CD4-positive, alpha-beta T cell treated with Interleukin-10 for 1 hour (primary cell): ENCODE measurements at regions not wholly inside any gene's neighbourhood (a gene's known extent, or its start where the extent isn't known, plus 50 kb on each side); places are given as distances from the start of the nearest gene placed in this dataset.
"Not testable (repeated sequence)": the region's sequence is repeated elsewhere in the genome, so short reads cannot be mapped to it uniquely, and the experiment has no call there.

Source experiments
- DNase-seq: peaks from one replicate; pipeline ENCODE4 v3.0.0-alpha.2; 2020

DNA sequence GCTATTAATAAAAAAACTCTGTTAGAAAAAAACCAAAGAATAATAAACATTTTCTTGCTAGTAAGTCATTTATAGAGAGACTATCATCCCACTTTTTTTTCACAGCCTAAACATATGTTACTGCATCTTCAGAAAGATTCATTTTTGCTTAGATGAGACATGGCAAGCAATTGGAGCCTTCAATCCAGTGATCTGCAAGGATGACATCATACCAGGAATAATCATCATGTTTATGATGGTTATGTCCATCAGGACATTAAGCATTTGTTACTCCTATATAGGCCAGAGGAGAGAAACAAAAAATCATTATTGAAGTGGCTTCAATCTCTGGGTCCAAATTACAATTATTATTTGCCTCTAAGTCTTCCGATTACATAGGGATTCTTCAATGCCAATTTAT lies 626.3 kb upstream of the CCNG1 start:
- no peak for DNase-seq

DNA sequence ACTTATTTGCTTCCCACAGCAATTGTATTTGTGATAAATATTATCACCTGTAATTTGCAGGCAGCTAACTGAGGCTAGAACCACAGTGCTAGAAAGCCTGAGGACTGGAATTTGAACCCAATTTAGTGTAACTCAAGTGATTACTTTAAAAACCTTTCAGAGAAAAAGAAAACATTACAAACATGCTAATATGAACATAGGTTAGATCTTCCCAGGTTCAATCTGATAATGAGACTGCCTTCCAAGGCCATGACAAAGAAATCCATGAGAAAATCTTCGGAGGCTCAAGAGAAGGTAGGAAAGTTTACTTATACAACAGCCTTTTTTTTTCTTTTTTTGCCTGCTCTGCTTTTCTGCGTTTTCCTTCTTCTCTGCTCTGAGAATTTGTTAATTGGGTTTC lies 620.6 kb upstream of the CCNG1 start:
- DNase-seq: no peak

DNA sequence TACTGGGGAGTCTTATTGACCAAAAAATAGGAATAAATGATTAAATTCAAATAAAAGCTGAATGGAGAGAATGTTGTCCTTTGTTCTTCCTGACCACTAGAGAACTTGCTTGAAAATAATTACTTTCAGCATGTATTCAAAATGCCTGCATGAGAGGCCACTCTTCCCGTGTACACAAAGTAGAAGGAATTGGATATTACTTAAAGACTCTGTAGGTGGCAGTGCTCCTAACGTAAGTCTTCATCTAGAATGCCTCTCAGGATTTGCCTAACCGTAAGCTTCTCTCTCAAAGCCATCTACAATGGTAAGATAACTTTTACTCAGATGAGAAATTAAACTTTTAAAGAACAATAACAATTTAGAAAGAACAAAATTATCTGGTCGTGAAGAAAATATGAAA lies 620.0 kb upstream of the CCNG1 start:
- DNase-seq: no peak

DNA sequence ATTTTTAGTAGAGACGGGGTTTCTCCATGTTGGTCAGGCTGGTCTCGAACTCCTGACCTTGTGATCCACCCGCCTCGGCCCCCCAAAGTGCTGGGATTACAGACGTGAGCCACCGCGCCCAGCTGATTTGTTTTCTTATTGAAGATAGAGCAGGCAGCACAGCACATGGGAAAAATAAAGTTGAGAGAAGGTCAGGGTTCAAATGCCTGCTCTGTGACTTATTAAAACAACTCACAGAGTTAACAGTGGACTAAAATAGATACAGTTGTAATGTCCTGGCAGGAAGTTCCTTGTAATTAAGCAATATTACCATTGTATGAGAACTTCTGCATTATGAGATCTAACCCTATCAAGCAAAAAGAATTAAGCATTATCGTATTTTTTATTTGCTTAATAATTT lies 615.7 kb upstream of the CCNG1 start:
- DNase-seq: not testable (repeated sequence)

DNA sequence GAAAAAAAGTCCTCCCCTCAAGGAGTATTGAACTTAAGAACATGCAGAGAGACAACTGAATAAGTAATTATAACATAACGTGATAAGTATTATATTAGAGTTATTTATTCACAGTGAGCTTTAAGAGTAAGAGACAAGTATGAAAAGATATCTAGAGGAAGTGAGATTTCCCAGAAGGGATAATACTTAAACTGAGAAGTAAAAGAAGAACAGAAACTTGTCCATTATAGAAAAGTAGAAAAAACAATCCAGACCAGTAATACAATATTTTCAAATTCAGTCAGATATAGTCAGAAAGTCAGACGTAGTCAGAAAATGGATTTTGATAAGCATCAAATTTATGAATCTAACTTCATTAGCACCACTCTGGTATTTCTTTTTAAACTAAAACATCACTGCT lies 613.0 kb upstream of the CCNG1 start:
- no peak for DNase-seq

DNA sequence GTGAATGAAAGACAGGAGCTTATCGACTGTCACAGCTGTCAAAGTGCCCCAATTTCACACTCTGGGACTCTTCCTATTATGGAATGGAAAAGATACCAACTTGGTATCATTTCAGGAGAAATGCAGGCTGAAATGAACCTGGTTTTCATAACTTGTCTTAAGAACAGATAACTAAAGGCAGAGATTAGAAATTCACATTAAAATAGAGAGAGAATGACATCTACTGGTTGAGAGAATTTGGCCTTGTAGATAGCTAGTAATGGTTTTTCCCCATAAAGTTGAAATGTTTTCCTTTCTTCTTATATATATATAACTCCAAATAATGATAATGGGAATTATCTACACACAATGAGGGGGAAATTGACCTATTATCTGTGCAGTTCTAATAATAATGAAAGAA lies 600.2 kb upstream of the CCNG1 start:
- DNase-seq: no peak

DNA sequence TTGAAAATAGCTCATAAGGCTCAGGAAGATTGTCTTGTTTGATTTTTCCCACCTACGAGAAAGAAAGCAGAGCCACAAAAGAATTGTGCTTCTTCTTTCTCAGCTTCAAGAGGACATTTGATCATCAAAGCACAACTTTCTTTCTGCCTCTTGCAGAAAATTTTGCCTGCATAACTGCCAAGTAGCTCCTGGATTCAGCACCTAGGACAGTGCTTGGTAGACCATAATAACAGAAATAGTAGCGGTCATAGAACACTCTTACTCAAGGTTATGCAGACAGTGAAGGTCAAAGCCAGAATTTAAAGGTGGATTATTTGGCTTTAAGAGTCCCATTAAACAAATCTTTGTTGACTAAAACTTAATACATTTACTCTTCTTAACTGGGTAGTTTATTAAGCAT lies 594.7 kb upstream of the CCNG1 start:
- DNase-seq: no peak

DNA sequence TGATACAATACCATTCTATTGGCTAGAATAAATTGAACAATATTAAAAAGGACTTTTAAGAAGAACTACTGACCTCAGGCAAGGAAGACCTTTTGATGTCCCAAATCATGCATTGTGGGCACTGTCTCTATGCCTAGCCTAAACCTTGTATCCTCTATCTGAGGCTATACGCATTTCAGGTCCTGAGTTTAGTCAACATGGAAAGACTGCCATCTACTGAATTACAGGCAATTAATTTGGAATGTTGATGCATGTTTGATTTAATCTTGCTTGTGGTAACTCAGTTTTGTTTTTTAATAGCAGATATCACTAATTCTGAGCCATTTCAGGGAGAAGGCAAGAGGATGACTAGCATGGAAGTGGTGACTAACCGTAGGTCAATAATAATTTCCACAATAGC lies 585.3 kb upstream of the CCNG1 start:
- DNase-seq: no peak

DNA sequence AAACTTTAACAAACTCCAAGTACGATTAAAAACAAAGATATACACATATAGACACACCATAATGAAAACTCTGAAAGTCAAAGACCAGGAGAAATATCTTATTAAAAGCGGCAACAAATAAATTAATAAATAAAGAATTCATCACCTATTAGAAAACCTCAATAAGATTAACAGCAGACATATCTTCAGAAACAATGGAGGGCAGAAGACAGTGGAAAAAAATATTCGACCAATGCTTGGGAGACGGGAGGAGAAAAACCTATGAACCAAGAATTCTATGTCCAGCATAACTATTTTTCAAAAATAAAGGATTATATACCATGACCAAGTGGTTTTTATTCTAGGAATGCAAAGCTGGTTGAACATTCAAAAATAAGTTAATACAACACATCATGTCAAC lies 578.6 kb upstream of the CCNG1 start:
- DNase-seq: no peak

DNA sequence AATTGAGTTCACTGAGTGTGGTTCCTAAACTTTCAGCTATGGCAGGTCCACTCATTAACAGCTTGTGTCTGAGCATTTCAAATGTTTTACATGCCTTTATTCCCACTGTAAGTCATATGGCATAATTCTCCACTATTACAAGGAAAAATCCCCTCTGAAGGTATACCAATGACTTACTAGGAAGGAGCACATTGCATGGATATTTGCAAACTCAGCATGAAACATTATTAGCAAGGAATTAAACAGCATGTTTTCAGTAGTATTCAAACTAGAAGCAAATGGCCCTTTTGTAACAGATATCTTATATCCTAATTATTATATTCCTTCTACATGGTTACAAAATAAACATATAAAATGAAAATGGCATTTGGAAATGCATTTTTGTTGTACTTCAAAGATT lies 566.4 kb upstream of the CCNG1 start:
- no peak for DNase-seq

DNA sequence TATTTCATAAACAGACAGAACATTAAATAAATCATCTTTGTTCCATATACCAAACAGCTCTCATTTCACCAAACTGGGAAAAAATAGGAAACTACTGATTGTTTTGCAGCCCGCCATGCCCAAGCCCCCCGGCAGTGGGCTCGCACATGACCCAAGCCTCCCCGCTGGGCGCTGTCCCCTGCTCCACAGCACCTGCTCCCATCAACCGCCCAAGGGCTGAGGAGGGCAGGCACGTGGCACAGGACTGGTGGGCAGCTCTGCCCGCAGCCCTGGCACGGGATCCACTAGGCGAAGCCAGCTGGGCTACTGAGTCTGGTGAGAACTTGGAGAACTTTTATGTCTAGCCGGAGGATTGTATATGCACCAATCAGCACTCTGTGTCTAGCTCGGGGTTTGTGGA lies 554.8 kb upstream of the CCNG1 start:
- DNase-seq: no peak

DNA sequence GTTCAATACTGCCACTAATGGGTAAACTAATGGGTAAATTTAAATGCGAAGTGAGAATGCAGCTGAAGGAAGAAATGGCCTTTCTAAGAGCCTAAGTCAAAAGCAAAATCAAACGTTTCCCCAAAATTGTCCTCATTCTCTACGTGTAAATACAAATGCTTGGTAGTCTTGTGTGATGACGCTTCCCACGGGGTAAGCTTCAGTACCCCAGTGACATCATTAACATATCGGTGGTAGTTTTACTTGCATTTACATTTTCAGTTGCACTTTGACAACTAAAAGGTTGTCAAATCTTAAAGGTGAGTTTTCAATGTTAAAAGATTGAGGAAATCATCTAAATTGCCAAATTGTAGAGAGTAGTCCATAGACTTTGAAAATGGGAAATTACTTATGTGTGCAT lies 550.7 kb upstream of the CCNG1 start:
- DNase-seq: no peak

DNA sequence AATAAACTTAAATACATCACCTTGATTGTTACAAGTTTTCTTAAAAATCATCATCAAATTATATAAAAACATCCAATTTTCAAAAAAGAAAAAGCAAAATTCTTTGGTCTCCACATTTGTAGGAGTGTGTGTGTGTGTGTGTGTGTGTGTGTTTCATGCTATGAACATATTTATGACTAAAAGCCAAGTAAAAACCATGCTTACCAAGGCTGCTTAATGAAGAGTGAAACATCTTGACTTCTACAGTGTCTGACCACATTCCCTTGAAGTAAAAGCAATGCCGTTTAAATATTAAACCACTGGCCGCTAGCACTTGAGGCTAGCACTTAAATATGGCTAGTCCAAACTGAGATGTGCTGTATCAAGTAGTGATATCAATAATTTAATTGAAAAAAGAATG lies 549.1 kb upstream of the CCNG1 start:
- DNase-seq: no peak

DNA sequence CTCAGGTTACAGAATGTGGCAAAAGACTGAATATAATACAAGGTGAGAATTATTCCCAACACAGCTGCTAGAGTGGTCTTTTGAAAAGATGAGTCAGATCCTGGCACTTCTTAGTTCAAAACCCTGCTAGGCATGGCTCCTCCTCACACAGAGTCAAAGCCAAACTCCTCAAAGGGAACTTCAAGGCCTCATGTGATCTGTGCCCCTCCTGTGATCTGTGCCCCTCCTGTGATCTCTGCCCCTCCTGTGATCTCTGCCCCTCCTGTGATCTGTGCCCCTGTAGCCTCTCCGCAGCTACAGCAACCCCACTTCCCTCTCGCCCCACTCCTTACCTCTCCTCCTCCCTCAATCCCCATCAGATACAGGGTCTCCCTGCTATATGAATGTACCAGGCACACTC lies 525.5 kb upstream of the CCNG1 start:
- no peak for DNase-seq

DNA sequence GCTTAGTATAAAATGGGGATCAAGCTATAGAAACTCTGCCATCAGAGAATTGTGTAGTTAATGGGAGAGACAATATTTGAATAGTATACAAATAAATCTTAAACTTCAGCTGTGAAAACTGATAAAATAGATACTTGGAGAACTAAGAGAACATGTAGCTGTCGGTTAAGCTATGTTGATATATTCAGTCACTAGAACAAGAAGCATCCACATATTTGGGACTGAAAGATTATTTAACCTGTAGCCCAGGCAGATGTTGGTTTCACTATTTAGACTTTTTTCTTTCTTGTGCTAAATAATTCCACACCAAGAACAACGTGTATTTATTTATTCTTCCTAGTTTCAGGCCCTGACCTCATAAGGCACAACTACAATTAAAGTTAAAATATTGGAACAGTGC lies 521.0 kb upstream of the CCNG1 start:
- no peak for DNase-seq

DNA sequence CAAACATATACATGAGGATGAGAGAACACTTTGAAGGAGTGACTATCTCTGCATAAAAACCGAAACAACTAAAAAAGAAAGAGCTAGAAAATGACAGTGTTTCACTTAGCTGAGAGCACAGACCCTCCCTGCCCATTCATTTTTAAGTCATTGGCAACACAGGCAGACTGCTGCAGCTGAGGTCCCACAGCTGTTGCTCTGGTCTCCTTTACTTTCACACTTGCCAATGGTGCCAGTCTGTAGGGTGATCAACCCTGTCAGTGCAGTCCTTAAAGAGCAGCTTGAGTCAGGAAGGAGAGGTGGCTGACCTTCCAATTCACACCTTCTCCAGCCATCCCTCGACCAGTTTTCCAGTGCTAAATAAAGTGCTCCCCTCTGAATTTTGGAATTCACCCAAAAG lies 508.3 kb upstream of the CCNG1 start:
- no peak for DNase-seq

DNA sequence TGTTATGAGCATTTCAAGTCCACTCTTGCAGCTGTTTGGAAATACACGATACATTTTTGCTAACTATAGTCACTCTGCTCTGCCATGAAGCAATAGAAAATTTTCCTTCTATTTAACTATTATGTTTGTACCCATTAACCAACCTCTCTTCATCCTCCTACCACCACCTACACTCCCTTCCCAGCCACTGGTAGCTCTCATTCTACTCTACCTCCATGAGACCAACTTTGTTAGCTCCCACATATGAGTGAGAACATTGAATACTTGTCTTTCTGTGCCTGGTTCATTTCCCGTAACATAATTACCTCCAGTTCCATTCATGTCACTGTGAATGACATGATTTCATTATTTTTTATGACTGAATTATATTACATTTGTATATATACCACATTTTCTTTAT lies 505.9 kb upstream of the CCNG1 start:
- no peak for DNase-seq

DNA sequence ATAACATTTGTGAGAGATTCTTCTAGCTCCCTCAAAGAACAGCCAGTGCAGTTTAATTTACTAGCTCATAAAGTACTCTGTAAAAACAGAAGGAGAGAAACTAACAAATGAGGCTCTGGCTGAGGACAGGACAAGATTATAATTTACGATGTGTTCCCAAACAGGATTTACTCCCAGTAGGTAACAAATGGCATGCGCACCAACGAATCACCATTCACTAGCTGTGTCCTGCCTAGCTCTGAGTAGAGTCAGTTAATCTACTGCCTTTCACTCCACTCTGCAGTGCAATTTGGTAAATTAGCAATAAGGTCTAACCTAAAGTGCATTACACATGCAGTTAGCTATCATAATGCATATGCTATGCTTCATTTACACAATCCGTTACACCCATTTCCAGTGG lies 497.4 kb upstream of the CCNG1 start:
- DNase-seq: no peak

DNA sequence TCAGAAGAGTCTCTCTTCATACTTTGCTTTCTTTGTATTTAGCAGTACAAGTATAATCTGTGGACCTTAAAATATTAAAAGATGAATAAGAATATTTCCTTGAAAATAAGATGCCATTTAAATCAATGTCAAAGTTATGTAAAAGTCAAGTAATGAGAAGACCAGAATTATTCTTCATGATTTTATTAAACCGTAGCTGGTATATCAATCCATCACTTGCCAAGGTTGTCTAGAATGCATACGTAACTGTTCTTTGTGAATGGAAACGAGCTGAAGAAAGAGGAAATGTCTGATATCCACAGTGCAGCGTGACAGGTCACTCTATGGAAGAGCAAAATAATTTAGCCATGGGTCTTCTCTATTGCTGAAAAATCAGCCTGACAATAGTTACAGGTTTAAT lies 488.7 kb upstream of the CCNG1 start:
- DNase-seq: no peak

DNA sequence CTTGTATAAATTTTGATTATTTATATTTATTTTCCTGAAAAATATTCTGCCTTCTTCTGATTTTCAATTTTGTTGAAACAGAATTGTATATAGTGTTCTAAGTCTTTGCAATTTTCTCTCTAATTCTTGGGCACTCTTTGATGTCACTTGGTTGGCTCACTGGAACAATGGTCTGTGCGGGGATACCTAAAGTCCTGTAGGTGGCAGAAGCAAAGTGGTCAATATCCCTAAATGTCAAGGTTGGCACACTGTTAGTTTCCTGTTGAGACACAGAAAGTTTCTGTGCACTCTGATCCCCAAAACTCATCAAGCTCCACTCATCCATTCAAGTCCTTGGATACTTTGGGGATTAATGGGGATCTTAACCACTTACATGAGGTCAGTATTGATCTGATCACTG lies 480.8 kb upstream of the CCNG1 start:
- no peak for DNase-seq

DNA sequence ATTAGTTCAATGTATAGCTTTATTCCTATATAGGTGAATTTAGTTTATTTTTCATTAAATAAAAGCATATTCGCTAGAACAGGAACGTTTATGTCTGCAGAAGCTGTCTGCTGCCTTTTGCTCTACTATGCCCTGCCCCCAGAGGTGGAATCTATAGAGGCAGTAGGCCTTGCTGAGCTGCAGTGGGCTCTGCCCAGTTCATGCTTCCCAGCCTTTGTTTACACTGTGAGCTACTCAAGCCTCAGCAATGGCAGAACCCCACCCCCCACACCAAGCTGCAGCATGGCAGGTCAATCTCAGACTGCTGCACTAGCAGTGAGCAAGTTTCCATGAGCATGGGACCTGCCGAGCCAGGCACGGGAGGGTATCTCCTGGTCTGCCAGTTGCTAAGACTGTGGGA lies 473.3 kb upstream of the CCNG1 start:
- not testable (repeated sequence) for DNase-seq

DNA sequence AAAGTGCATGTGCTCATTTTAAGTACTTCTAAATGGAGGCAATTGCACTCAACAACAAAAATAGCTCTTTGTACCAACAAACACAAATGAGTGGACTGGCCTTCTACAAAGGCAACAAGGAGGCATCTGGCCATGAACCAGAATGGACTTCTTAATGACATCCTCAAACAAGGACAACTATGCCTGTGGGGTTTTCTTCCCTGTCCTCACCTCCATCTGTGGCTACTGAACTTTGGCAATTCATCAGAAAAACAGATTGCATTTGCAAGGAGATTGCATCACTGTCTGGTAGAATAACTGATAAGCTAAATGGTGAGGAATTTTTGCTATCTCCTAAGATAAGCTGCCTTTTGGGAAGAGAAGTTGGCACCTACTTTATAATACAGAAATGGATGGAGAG lies 447.3 kb upstream of the CCNG1 start:
- no peak for DNase-seq

DNA sequence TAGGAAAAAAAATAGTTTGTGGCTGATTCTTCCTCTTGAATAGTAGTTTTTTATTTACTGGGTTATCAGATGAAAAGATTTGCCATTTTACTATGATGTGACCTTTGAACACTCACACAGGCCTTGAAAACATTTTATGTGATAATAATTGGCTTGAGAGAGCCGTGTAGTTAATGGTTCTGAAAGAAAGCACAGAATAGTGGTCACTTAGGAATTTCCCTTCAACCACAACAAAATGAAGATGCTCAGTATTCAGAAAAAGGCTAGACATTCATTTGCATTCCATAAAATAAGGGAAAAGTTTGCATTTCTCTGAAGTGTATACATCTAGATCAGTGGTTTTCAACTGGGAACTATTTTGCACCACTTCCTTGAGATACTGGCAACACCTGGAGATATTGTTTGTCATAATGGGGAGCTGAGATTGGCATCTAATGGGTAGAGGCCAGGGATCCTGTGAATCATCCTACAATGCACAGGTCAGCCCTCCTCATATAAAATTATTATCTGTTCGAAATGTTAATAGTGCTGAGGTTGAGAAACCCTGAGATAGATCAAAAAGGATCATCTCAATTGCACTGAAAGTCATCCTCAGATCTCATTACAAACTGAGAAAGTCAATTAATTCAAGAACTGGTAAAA lies 446.4 kb upstream of the CCNG1 start:
- no peak for DNase-seq

DNA sequence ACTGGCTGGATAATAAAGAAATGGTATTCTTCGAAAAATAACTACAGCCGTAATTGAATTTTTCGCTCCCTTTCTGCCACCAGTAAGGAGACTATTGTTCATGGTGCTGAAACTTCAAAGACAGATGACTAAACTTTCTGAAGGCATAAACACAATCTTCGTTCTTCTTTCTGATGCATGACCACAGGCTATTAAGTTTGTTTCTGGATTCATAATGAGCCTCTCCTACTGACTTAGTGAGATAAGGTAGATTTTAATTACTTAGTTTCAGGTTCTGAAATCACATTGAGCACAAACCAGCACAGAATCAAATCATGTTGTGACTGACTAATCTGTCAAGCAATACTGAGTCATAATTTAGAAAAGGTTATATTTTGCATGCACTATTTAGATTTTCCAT lies 441.8 kb upstream of the CCNG1 start:
- DNase-seq: no peak

DNA sequence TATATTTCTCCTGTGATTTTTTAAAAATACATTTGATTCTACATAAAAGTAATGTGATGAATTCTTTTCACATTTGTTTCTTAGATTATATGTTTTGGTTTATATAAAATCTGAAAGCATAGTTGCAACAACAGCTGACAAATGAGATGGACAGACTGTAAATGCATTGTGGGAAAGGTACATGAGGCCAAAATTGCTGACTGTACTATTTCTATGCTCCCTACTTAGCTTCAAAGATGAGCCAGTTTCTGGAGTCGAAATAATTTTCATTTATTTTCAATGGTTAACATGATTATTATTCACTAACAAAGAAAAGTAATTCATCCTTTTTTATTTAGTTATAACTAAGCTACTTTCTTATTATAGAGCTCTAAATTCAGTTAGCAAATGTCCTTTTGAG lies 441.3 kb upstream of the CCNG1 start:
- no peak for DNase-seq

DNA sequence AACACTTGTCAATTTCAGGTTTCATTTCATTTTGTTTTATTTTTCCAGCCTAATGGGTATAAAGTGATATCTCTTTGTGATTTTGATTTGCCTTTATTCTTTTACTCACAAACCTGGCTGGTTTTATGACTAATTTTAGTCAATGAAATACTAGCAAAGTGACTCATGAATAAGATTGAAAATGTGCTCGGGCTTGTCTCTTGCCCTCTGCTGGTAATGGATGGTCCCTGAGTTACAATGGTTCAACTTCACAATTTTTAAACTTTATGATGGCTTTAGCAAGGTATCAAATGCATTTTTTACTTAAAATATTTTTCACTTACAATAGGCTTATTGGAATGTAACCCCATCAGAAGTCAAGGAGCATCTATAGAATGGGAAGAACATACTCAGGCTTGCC lies 431.4 kb upstream of the CCNG1 start:
- no peak for DNase-seq
